K562 (cell line): ENCODE measurements at regions not wholly inside any gene's neighbourhood (a gene's known extent, or its start where the extent isn't known, plus 50 kb on each side); places are given as distances from the start of the nearest gene placed in this dataset.

Experiments
- ATAC-seq: fragments of 200-7000 bp; cut with Tn5 transposase; 3 replicates; pipeline ENCODE4 v1.9.1; 2020; ENCODE audit warnings: moderate library complexity
- BruUV-seq: library from RNA; stranded (reverse); fragments of 400-500 nt; replicated peaks from 2 replicates; lab custom pipeline; 2021; lab: Mats Ljungman, UMichigan
- CTCF ChIA-PET: fragments of 300-600 bp; formaldehyde crosslinking; extraction: SDS; loops from one replicate; lab custom pipeline; 2021; ENCODE audit warnings: low intra/inter-chr PET ratio; lab: Yijun Ruan, JAX
- POLR2A ChIA-PET: fragments of 300-600, 350-650 bp; sonication (Branson Sonifier 250); formaldehyde crosslinking; extraction: SDS; loops from one replicate; lab custom pipeline; 2021; ENCODE audit warnings: antibody characterized with exemption, inconsistent platforms; lab: Yijun Ruan, JAX
- DNase-seq, 4 experiments: peaks; one replicate each; pipeline versions ENCODE4 v3.0.0 to v3.0.0-alpha.2; 2011 to 2018; ENCODE audit warnings: low spot score in 3 of 4, mixed read lengths in 3 of 4; ENCODE audit errors: extremely low read depth in 1 of 4
- FAIRE-seq: peaks from 2 replicates; lab custom pipeline; 2011; peaks lifted over from hg19 to GRCh38; lab: Jason Lieb, UNC
- H2AFZ ChIP-seq: 2 replicates; pipeline ENCODE4 v1.6.0; 2011; ENCODE audit warnings: low read depth, low read length, control low read depth, inconsistent platforms
- H3K27ac ChIP-seq: fragments of 200-600 bp; 3 replicates; pipeline ENCODE4 v1.8.0; 2011; ENCODE audit warnings: low read depth, mild to moderate bottlenecking, control low read depth, inconsistent platforms, low read length, moderate library complexity, mixed read lengths; ENCODE audit errors: extremely low read depth
- H3K27me3 ChIP-seq, 2 experiments: fragments of 300-600 bp in 1 of 2; 2 replicates in 1 of 2; 3 replicates in 1 of 2; pipeline versions ENCODE4 v1.6.0 to v1.8.0; 2011; ENCODE audit warnings: inconsistent platforms in 2 of 2, low read length in 2 of 2, mild to moderate bottlenecking in 1 of 2, mixed read lengths in 1 of 2, moderate library complexity in 1 of 2; ENCODE audit not compliant: control insufficient read depth in 2 of 2, insufficient read depth in 2 of 2
- H3K36me3 ChIP-seq: fragments of 300-600 bp; 3 replicates; pipeline ENCODE4 v1.8.0; 2011; ENCODE audit warnings: mild to moderate bottlenecking, low read length, inconsistent platforms; ENCODE audit not compliant: control insufficient read depth, insufficient read depth
- H3K4me1 ChIP-seq, 2 experiments: fragments of 200-600 bp in 1 of 2; replicated peaks in 1 of 2; 2 replicates in 1 of 2; 3 replicates in 1 of 2; pipeline versions ENCODE4 v1.5.1 to v1.8.0; 2011; ENCODE audit warnings: inconsistent platforms in 2 of 2, low read length in 2 of 2, mild to moderate bottlenecking in 1 of 2, mixed read lengths in 1 of 2, moderate library complexity in 1 of 2; ENCODE audit not compliant: control insufficient read depth in 2 of 2, insufficient read depth in 2 of 2
- H3K4me2 ChIP-seq: 2 replicates; pipeline ENCODE4 v1.6.1; 2011; ENCODE audit warnings: low read length, control low read depth, inconsistent platforms, mixed read lengths; ENCODE audit not compliant: insufficient read depth
- H3K4me3 ChIP-seq: fragments of 200-600 bp; sonication (generic), shearing (Covaris generic); 2 replicates; pipeline ENCODE4 v1.5.1; 2016; ENCODE audit warnings: control low read depth, inconsistent platforms
- H3K79me2 ChIP-seq: fragments of 200-600 bp; 3 replicates; pipeline ENCODE4 v1.8.0; 2011; ENCODE audit warnings: low read length, inconsistent platforms; ENCODE audit not compliant: control insufficient read depth, insufficient read depth
- H3K9ac ChIP-seq, 2 experiments: 2 replicates each; pipeline versions ENCODE4 v1.6.0 to v1.6.1; 2011; ENCODE audit warnings: low read depth in 2 of 2, low read length in 2 of 2, control low read depth in 1 of 2, inconsistent platforms in 1 of 2, mild to moderate bottlenecking in 1 of 2, mixed read lengths in 1 of 2; ENCODE audit not compliant: insufficient read depth in 1 of 2
- H3K9me1 ChIP-seq: one replicate; pipeline ENCODE4 v1.6.0; 2011; ENCODE audit warnings: inconsistent platforms, mild to moderate bottlenecking, low read length, moderate library complexity; ENCODE audit not compliant: control insufficient read depth, insufficient read depth
- H3K9me3 ChIP-seq: replicated peaks from 2 replicates; pipeline ENCODE4 v1.5.1; 2011; ENCODE audit warnings: low read depth, low read length, inconsistent platforms; ENCODE audit not compliant: control insufficient read depth, insufficient read depth
- H4K20me1 ChIP-seq: replicated peaks from 2 replicates; pipeline ENCODE4 v1.6.1; 2011; ENCODE audit warnings: low read length, inconsistent platforms, mixed read lengths; ENCODE audit not compliant: control insufficient read depth, insufficient read depth
- CHD2 ChIP-seq: IDR thresholded peaks from 2 replicates; pipeline ENCODE4 v1.6.1; 2011; ENCODE audit warnings: low read depth, low read length
- FOXJ2 ChIP-seq: fragments of 200-800 bp; sonication (Bioruptor generic); IDR thresholded peaks from 2 replicates; pipeline ENCODE4 v1.6.1; 2016; ENCODE audit warnings: missing genetic modification characterization, missing compliant biosample characterization
- HEY1 ChIP-seq: fragments of 250-450 bp; sonication (Bioruptor Pico); IDR thresholded peaks from 2 replicates; pipeline ENCODE4 v1.5.0; 2020; ENCODE audit warnings: mild to moderate bottlenecking, moderate library complexity, borderline replicate concordance
- HSF4 ChIP-seq: fragments of 250-450 bp; sonication (Bioruptor Pico); IDR thresholded peaks from 2 replicates; pipeline ENCODE4 v2.1.2; 2022; ENCODE audit warnings: mild to moderate bottlenecking, moderate library complexity, borderline replicate concordance
- MECOM ChIP-seq: fragments of 250-450 bp; sonication (Bioruptor Pico); IDR thresholded peaks from 2 replicates; pipeline ENCODE4 v1.8.0; 2022; ENCODE audit warnings: inconsistent platforms
- MTF1 ChIP-seq: fragments of 250-450 bp; sonication (Bioruptor Pico); IDR thresholded peaks from 2 replicates; pipeline ENCODE4 v1.9.0; 2021; ENCODE audit warnings: moderate library complexity, mild to moderate bottlenecking, inconsistent platforms, borderline replicate concordance
- NUFIP1 ChIP-seq: fragments of 450-650 bp; IDR thresholded peaks from 2 replicates; pipeline ENCODE4 v1.6.1; 2018; ENCODE audit not compliant: partially characterized antibody
- RFX5 ChIP-seq: IDR thresholded peaks from 2 replicates; pipeline ENCODE4 v1.6.1; 2011; ENCODE audit warnings: low read depth, mild to moderate bottlenecking, improper control_type of control experiment, low read length
- SMAD2 ChIP-seq: fragments of 150-350 bp; IDR thresholded peaks from 2 replicates; pipeline ENCODE4 v1.6.1; 2014; ENCODE audit warnings: low read depth, mild to moderate bottlenecking, low read length
- SPI1 ChIP-seq: IDR thresholded peaks from 2 replicates; pipeline ENCODE4 v1.6.1; 2011; ENCODE audit warnings: low read depth, low read length, control low read depth, borderline replicate concordance
- TEAD4 ChIP-seq, 2 experiments: sonication (generic) in 1 of 2; formaldehyde crosslinking in 1 of 2; IDR thresholded peaks; 2 replicates each; pipeline versions ENCODE4 v1.6.1 to v1.8.0; 2012 to 2022; ENCODE audit warnings: borderline replicate concordance in 1 of 2, inconsistent platforms in 1 of 2, low read length in 1 of 2, mild to moderate bottlenecking in 1 of 2, missing genetic modification reagents in 1 of 2
- ZNF165 ChIP-seq: fragments of 250-450 bp; sonication (Bioruptor Pico); IDR thresholded peaks from 2 replicates; pipeline ENCODE4 v1.4.0; 2020; ENCODE audit warnings: borderline replicate concordance
- ZNF3 ChIP-seq: fragments of 250-450 bp; sonication (Bioruptor Pico); IDR thresholded peaks from 2 replicates; pipeline ENCODE4 v1.5.0; 2021; ENCODE audit warnings: mild to moderate bottlenecking, moderate library complexity
- ZNF316 ChIP-seq: fragments of 450-650 bp; IDR thresholded peaks from 2 replicates; pipeline ENCODE4 v1.6.1; 2016
- WGBS: fragments of 100-300 bp; shearing (Covaris generic); methylation state at CpG from one replicate; pipeline ENCODE4 v1.1.6; 2016; ENCODE audit warnings: low coverage, mixed read lengths; ENCODE audit not compliant: insufficient coverage; ENCODE audit errors: missing lambda C conversion rate; 5-methylcytosine and 5-hydroxymethylcytosine counted together
- in situ Hi-C: fragments of 300-500 bp; cut with MboI; formaldehyde crosslinking; loops from 4 replicates; pipeline ENCODE4 v1.15.0; 2018; ENCODE audit warnings: inconsistent platforms, mixed read lengths
- intact Hi-C: fragments of 100-400 bp; cut with micrococcal nuclease; formaldehyde crosslinking; loops from 2 replicates; pipeline ENCODE4 v1.14.2; 2022
- TF ChIP-seq, protein P1 (sequence below): fragments of 450-650 bp; conservative IDR thresholded peaks from 2 replicates; pipeline ENCODE4 v1.6.1; 2016; ENCODE audit warnings: missing genetic modification characterization, low read depth, mild to moderate bottlenecking, missing compliant biosample characterization, moderate library complexity
- TF ChIP-seq, protein P2 (sequence below): sonication (generic); formaldehyde crosslinking; IDR thresholded peaks from 2 replicates; pipeline ENCODE4 v1.8.1; 2023; ENCODE audit warnings: mild to moderate bottlenecking, missing genetic modification reagents, moderate library complexity

DNA sequence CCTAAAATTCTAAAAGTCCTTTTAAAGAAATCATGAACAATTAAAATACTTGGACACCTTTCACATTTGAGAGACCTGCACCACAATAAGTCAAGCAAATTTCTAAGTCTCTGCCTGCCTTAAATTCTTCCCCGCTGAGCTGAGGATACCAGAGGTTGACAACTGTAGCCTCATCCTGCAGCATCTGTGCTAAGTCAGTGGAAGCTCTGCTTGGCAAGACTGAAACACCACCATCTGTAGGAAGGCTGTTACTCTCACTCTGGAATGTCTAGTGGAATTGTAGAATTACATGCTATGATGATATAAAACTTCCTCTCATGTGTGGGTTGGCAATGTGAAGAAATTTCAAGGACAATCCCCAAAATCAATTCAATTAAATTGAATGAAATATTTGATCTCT, 1756.5 kb downstream of the NCAM2 start:
- in situ Hi-C loops (no loop called here), intact Hi-C loops (no loop called here)
- Histone ChIP-seq H4K20me1 (no peaks in the 10 kb centered on the region), H3K4me2 (no peak overlapping the region), H2AFZ (no peak overlapping the region), H3K27ac (no peak overlapping the region), H3K9me1 (no peaks in the 10 kb centered on the region), H3K36me3 (no peaks in the 10 kb centered on the region), H3K27me3 (no peaks in the 10 kb centered on the region), H3K4me3 (no peak overlapping the region), H3K9ac (no peak overlapping the region)
- 0% methylated on average over 1 of the region's 1 CpG for WGBS
- FAIRE-seq, result no peak
- ChIA-PET POLR2A (no interaction called here), CTCF (no interaction called here)
- BruUV-seq, result no TSS peak
- TF ChIP-seq NUFIP1 (no peak), HSF4 (CRISPR knock-in tag) (no peak), ZNF3 (CRISPR knock-in tag) (no peak), SPI1 (no peak)
- TF ChIP-seq, all 486 proteins: peak for 0
- no peaks in the 10 kb centered on the region for H3K9me3 ChIP-seq
- H3K79me2 ChIP-seq, result no peaks in the 10 kb centered on the region
- ATAC-seq (no peak), DNase-seq (no peak)
- no peaks in the 10 kb centered on the region for H3K4me1 ChIP-seq

DNA sequence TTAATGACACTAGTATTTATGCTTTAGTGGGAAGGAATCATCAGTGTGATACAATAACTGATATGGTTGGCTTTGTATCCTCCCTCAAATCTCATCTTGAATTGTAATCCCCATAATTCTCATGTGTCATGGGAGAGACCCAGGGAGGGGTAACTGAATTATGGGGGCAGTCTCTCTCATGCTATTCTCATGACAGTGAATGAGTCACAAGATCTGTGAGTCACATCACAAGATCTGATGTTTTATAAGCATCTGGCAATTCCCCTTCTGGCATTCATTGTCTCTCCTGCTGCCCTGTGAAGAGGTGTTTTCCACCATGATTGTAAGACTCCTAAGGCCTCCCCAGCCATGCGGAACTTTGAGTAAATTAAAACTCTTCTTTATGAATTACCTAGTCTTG, 1760.3 kb downstream of the NCAM2 start:
- no peak overlapping the region for H3K27ac ChIP-seq
- no peaks in the 10 kb centered on the region for H3K36me3 ChIP-seq
- H2AFZ ChIP-seq, result no peak overlapping the region
- ChIA-PET CTCF (no interaction called here), POLR2A (no interaction called here)
- H3K4me3 ChIP-seq, result no peak overlapping the region
- no peaks in the 10 kb centered on the region for H3K9me3 ChIP-seq
- no peak overlapping the region for H3K9ac ChIP-seq
- intact Hi-C loops, result no loop called here
- no peaks in the 10 kb centered on the region for H3K27me3 ChIP-seq
- in situ Hi-C loops, result no loop called here
- TF ChIP-seq FOXJ2 (tag), result no peak
- no peak for TF ChIP-seq TEAD4 (IDR thresholded peaks at IDR 0.05; ENCODE audit: low read length)
- TF ChIP-seq TEAD4 (CRISPR knock-in tag; IDR thresholded peaks at IDR 0.05; ENCODE audit: borderline replicate concordance), result no peak
- TF ChIP-seq, protein P1, sequence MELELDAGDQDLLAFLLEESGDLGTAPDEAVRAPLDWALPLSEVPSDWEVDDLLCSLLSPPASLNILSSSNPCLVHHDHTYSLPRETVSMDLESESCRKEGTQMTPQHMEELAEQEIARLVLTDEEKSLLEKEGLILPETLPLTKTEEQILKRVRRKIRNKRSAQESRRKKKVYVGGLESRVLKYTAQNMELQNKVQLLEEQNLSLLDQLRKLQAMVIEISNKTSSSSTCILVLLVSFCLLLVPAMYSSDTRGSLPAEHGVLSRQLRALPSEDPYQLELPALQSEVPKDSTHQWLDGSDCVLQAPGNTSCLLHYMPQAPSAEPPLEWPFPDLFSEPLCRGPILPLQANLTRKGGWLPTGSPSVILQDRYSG (tag), result no peak
- TF ChIP-seq CHD2, result no peak
- TF ChIP-seq SMAD2, result no peak
- TF ChIP-seq, protein P2, sequence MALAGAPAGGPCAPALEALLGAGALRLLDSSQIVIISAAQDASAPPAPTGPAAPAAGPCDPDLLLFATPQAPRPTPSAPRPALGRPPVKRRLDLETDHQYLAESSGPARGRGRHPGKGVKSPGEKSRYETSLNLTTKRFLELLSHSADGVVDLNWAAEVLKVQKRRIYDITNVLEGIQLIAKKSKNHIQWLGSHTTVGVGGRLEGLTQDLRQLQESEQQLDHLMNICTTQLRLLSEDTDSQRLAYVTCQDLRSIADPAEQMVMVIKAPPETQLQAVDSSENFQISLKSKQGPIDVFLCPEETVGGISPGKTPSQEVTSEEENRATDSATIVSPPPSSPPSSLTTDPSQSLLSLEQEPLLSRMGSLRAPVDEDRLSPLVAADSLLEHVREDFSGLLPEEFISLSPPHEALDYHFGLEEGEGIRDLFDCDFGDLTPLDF (CRISPR knock-in tag), result no peak
- no peak for TF ChIP-seq ZNF165
- TF ChIP-seq ZNF316, result no peak
- TF ChIP-seq MECOM, result no peak
- TF ChIP-seq MTF1 (CRISPR knock-in tag), result no peak
- TF ChIP-seq RFX5, result no peak
- no peak for TF ChIP-seq HEY1
- no peaks in the 10 kb centered on the region for H3K79me2 ChIP-seq
- no peaks in the 10 kb centered on the region for H3K9me1 ChIP-seq
- no TSS peak for BruUV-seq
- no peaks in the 10 kb centered on the region for H4K20me1 ChIP-seq
- DNase-seq (no peak), FAIRE-seq (no peak), ATAC-seq (no peak)
- WGBS, result 23% methylated on average over 1 of the region's 1 CpG
- H3K4me2 ChIP-seq, result no peak overlapping the region
- H3K4me1 ChIP-seq, result no peaks in the 10 kb centered on the region
